HG03342 (cell line): ENCODE measurements at regions not wholly inside any gene's neighbourhood (a gene's known extent, or its start where the extent isn't known, plus 50 kb on each side); places are given as distances from the start of the nearest gene placed in this dataset.
"Not testable (repeated sequence)": the region's sequence is repeated elsewhere in the genome, so short reads cannot be mapped to it uniquely, and the experiment has no call there.

Experiments
- ATAC-seq: cut with Tn5 transposase; IDR thresholded peaks from one replicate; pipeline ENCODE4 v1.9.1; 2021; ENCODE audit warnings: mild to moderate bottlenecking, moderate library complexity; ENCODE audit not compliant: unreplicated experiment

DNA sequence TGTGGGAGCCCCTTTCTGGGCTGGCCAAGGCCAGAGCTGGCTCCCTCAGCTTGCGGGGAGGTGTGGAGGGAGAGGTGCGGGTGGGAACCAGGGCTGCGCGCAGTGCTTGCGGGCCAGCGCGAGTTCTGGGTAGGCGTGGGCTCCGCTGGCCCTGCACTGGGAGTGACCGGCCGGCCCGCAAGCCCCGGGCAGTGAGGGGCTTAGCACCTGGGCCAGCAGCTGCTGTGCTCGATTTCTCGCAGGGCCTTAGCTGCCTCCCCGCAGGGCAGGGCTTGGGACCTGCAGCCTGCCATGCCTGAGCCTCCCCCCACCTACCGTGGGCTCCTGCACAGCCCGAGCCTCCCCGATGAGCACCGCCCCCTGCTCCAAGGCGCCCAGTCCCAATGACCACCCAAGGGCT is 56.0 kb upstream of the CACNA2D1 start:
- not testable (repeated sequence) for ATAC-seq

GRCh38 chr7:82494420-82494819 is 50.8 kb upstream of the CACNA2D1 start:
- ATAC-seq: no peak
